Hepatocyte (in vitro differentiated cells): ENCODE measurements at regions not wholly inside any gene's neighbourhood (a gene's known extent, or its start where the extent isn't known, plus 50 kb on each side); places are given as distances from the start of the nearest gene placed in this dataset.

Experiments used
- DNase-seq: peaks from one replicate; pipeline ENCODE4 v3.0.0-alpha.2; 2016; ENCODE audit warnings: low spot score
- H2AFZ ChIP-seq: fragments of 200-600 bp; sonication (generic); 2 replicates; pipeline ENCODE4 v1.6.0; 2016; ENCODE audit warnings: antibody characterized with exemption, mild to moderate bottlenecking
- H3K27ac ChIP-seq: fragments of 200-600 bp; sonication (generic); 2 replicates; pipeline ENCODE4 v1.5.1; 2016; ENCODE audit warnings: mild to moderate bottlenecking
- H3K27me3 ChIP-seq: fragments of 200-600 bp; sonication (generic); 2 replicates; pipeline ENCODE4 v1.6.1; 2016
- H3K36me3 ChIP-seq: fragments of 200-600 bp; sonication (generic); replicated peaks from 2 replicates; pipeline ENCODE4 v1.5.1; 2016; ENCODE audit warnings: low read depth; ENCODE audit not compliant: insufficient read depth
- H3K4me1 ChIP-seq: fragments of 200-600 bp; sonication (generic); 2 replicates; pipeline ENCODE4 v1.5.1; 2016; ENCODE audit warnings: mild to moderate bottlenecking, moderate library complexity; ENCODE audit not compliant: insufficient read depth
- H3K4me2 ChIP-seq: fragments of 200-600 bp; sonication (generic); 2 replicates; pipeline ENCODE4 v1.6.0; 2016
- H3K4me3 ChIP-seq: fragments of 200-600 bp; sonication (generic); 2 replicates; pipeline ENCODE4 v1.5.1; 2016; ENCODE audit warnings: mild to moderate bottlenecking
- H3K79me2 ChIP-seq: fragments of 200-600 bp; sonication (generic); 2 replicates; pipeline ENCODE4 v1.6.0; 2017; ENCODE audit warnings: mild to moderate bottlenecking
- H3K9me2 ChIP-seq: fragments of 200-600 bp; sonication (generic); replicated peaks from 2 replicates; pipeline ENCODE4 v1.6.0; 2017; ENCODE audit warnings: mild to moderate bottlenecking; ENCODE audit not compliant: insufficient read depth
- H3K9me3 ChIP-seq: fragments of 200-600 bp; sonication (generic); 2 replicates; pipeline ENCODE4 v1.5.1; 2016; ENCODE audit warnings: low read depth, mild to moderate bottlenecking
- H4K20me1 ChIP-seq: fragments of 200-600 bp; sonication (generic); 2 replicates; pipeline ENCODE4 v1.6.0; 2016; ENCODE audit warnings: mild to moderate bottlenecking; ENCODE audit not compliant: insufficient read depth, poor library complexity, severe bottlenecking
- EZH2 ChIP-seq: fragments of 200-600 bp; sonication (generic); IDR thresholded peaks from 2 replicates; pipeline ENCODE4 v1.6.1; 2016; ENCODE audit warnings: antibody characterized with exemption, mild to moderate bottlenecking, borderline replicate concordance
- EZH2phosphoT487 ChIP-seq: fragments of 200-600 bp; sonication (generic); IDR thresholded peaks from one replicate; pipeline ENCODE4 v1.6.1; 2018; ENCODE audit warnings: antibody characterized with exemption, mild to moderate bottlenecking, low read depth, moderate library complexity; ENCODE audit not compliant: unreplicated experiment, severe bottlenecking
- WGBS: methylation state at CpG from one replicate; pipeline ENCODE4 v1.1.6; 2016; ENCODE audit warnings: low lambda C conversion rate; ENCODE audit errors: missing lambda C conversion rate; 5-methylcytosine and 5-hydroxymethylcytosine counted together
- TF ChIP-seq, protein P1 (sequence below): fragments of 200-600 bp; sonication (generic); IDR thresholded peaks from 2 replicates; pipeline ENCODE4 v1.5.1; 2016; ENCODE audit warnings: antibody characterized with exemption, mild to moderate bottlenecking; ENCODE audit not compliant: poor library complexity

DNA sequence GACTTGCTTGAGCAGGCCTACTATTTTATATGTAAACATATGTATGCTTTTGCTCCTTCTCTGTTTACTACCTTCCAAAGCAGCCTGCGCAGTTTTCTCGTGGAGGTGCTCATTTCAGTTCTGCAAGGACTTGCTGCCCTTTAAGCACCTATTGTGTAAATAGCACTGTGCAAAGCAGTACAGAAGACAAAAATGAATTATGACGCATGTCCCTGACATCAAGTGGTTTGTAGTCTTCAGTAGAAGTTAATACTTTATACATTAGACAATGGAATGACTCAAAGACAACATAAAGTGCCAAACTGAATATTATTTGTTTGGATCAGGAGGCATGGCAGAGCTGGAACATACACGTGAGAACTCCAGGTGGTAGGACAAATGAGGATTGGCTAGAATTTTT, 611.7 kb downstream of the LMO4 start:
- no peak overlapping the region for H2AFZ ChIP-seq
- no peaks in the 10 kb centered on the region for H3K36me3 ChIP-seq
- H3K27ac ChIP-seq, result no peak overlapping the region
- no peaks in the 10 kb centered on the region for H4K20me1 ChIP-seq
- TF ChIP-seq EZH2 (no peak), EZH2phosphoT487 (no peak)
- TF ChIP-seq, protein P1, sequence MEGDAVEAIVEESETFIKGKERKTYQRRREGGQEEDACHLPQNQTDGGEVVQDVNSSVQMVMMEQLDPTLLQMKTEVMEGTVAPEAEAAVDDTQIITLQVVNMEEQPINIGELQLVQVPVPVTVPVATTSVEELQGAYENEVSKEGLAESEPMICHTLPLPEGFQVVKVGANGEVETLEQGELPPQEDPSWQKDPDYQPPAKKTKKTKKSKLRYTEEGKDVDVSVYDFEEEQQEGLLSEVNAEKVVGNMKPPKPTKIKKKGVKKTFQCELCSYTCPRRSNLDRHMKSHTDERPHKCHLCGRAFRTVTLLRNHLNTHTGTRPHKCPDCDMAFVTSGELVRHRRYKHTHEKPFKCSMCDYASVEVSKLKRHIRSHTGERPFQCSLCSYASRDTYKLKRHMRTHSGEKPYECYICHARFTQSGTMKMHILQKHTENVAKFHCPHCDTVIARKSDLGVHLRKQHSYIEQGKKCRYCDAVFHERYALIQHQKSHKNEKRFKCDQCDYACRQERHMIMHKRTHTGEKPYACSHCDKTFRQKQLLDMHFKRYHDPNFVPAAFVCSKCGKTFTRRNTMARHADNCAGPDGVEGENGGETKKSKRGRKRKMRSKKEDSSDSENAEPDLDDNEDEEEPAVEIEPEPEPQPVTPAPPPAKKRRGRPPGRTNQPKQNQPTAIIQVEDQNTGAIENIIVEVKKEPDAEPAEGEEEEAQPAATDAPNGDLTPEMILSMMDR, result no peak
- H3K9me2 ChIP-seq, result no peaks in the 10 kb centered on the region
- H3K4me2 ChIP-seq, result no peak overlapping the region
- no peaks in the 10 kb centered on the region for H3K27me3 ChIP-seq
- no peaks in the 10 kb centered on the region for H3K9me3 ChIP-seq
- WGBS, result 75% methylated on average over 4 of the region's 4 CpGs
- H3K4me3 ChIP-seq, result no peak overlapping the region
- no peak for DNase-seq
- H3K79me2 ChIP-seq, result no peaks in the 10 kb centered on the region
- peaks cover 26% of the 10 kb centered on the region for H3K4me1 ChIP-seq

DNA sequence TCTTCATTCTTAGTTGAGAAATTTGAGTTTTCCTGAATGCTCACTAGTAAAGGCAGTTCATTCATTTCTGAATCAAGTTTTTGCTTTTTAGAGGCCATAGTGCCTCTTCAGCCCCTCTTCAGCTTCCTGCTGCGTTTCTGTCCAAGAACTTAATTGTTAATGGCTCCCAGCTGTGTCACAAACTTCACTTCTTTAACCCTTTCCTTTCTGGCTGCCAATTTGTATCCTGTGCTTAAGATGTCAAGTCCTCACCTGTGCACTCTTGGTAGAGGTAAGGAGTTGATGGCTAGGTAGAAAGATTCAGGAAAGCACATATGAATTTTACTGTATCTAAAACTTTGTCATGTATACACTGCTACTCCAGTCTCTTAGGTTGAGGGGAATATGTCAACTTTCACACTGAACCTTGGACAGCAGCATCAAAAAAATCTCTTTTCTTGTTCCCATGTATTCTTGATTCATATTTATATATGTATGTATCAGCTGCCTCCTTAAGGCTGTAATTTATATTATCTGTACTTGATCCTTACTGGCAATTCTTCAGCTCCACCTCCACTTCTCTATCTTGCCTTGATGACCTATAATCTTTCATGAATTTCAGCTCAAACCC, 612.8 kb downstream of the LMO4 start:
- Histone ChIP-seq H3K27ac (peak overlapping the region; percentile 84), H2AFZ (no peak overlapping the region), H3K4me3 (no peak overlapping the region), H3K4me2 (peak overlapping the region; percentile 1), H3K9me3 (no peaks in the 10 kb centered on the region), H3K79me2 (no peaks in the 10 kb centered on the region), H3K36me3 (no peaks in the 10 kb centered on the region), H3K9me2 (no peaks in the 10 kb centered on the region), H4K20me1 (no peaks in the 10 kb centered on the region), H3K27me3 (no peaks in the 10 kb centered on the region), H3K4me1 (peaks cover 26% of the 10 kb centered on the region)
- 5% methylated on average over 1 of the region's 1 CpG for WGBS
- no peak for DNase-seq
- TF ChIP-seq, protein P1, result no peak
- no peak for TF ChIP-seq EZH2
- TF ChIP-seq EZH2phosphoT487, result no peak

DNA sequence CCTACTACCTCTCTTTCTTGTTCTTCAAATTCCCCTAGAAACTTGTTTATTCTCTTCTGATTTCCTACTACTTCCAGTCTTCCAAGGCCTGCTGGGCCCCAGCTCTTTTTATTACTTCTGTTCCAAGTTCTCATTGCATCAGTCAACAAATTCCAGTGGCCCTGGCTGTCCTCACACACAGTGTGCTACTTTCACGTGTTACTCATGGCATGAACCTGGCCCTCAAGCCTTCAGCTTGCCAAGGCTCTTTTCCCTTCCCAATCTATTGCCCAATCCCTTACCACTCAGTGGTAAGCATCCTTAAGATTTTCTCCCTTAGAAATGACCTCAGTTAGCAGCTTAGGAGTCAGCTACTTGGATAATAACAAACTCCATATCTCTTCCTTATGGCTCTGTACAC, 613.5 kb downstream of the LMO4 start:
- Histone ChIP-seq H4K20me1 (no peaks in the 10 kb centered on the region), H3K4me2 (no peak overlapping the region), H3K9me3 (no peaks in the 10 kb centered on the region), H3K79me2 (no peaks in the 10 kb centered on the region), H3K36me3 (no peaks in the 10 kb centered on the region), H3K27me3 (no peaks in the 10 kb centered on the region), H3K4me1 (peaks cover 26% of the 10 kb centered on the region), H2AFZ (no peak overlapping the region), H3K27ac (peak overlapping the region; percentile 84), H3K9me2 (no peaks in the 10 kb centered on the region), H3K4me3 (no peak overlapping the region)
- 39% methylated on average over 1 of the region's 1 CpG for WGBS
- DNase-seq, result peak; percentile 60
- no peak for TF ChIP-seq EZH2
- TF ChIP-seq, protein P1, result no peak
- no peak for TF ChIP-seq EZH2phosphoT487

DNA sequence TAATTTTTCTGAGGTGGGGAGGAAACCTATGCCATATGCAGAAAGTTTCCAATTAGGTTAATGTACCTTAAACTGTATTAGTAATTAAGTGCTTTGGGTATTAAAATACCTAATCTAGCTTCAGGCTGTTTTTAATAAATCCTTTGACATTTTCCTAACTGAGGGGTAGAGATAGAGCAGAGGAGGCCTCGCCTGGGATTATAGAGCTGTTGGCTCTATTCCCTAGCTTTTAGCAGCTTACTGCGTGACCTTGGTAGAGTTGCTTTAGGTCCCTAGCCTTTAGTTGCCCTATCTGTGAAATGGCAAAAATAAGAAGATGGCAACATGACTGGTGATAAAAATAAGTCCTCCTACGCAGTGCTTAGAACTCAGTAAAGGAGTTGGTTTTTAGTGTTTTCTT, 621.0 kb downstream of the LMO4 start:
- no peak overlapping the region for H3K4me3 ChIP-seq
- H4K20me1 ChIP-seq, result no peaks in the 10 kb centered on the region
- WGBS, result 71% methylated on average over 3 of the region's 3 CpGs
- TF ChIP-seq, protein P1, result no peak
- no peak for TF ChIP-seq EZH2phosphoT487
- TF ChIP-seq EZH2, result no peak
- no peaks in the 10 kb centered on the region for H3K36me3 ChIP-seq
- H2AFZ ChIP-seq, result no peak overlapping the region
- H3K9me2 ChIP-seq, result no peaks in the 10 kb centered on the region
- H3K4me1 ChIP-seq, result peaks cover 8% of the 10 kb centered on the region
- DNase-seq, result no peak
- no peak overlapping the region for H3K27ac ChIP-seq
- H3K9me3 ChIP-seq, result no peaks in the 10 kb centered on the region
- no peaks in the 10 kb centered on the region for H3K79me2 ChIP-seq
- no peaks in the 10 kb centered on the region for H3K27me3 ChIP-seq
- H3K4me2 ChIP-seq, result no peak overlapping the region
